ENCODE measurements at regions not wholly inside any gene's neighbourhood (a gene's known extent, or its start where the extent isn't known, plus 50 kb on each side); places are given as distances from the start of the nearest gene placed in this dataset.
"Not testable (repeated sequence)": the region's sequence is repeated elsewhere in the genome, so short reads cannot be mapped to it uniquely, and the experiment has no call there.

DNA sequence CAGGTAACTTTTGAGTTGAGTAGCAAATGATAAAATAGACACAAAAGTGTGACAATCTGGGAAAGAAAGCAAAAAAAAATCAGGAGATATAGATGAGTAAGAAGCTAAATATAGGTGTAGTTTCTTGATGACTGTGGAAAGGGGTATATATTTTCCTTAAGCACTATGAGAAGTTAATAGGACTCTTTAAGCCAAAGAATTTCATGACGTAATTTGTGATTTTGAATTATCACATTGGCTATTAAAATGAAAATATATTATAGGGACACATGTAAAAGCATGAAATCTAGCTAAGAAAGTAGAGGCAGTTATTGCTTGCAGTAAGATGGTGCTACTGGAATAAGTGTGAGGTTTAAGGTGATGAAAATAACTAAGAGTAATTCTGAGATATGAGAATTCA lies 759.1 kb downstream of the KCNT2 start:
- H2AFZ ChIP-seq: no peak overlapping the region
- H3K4me2 ChIP-seq: no peak overlapping the region
- no peak overlapping the region for H3K27ac ChIP-seq
- H3K79me2 ChIP-seq (ENCODE audit: low read depth): no peaks in the 10 kb centered on the region
- no peak overlapping the region for H3K4me3 ChIP-seq
- no peaks in the 10 kb centered on the region for H3K27me3 ChIP-seq (ENCODE audit: insufficient read depth, low read depth)
- no peaks in the 10 kb centered on the region for H4K20me1 ChIP-seq (ENCODE audit: insufficient read depth)
- ChIA-PET CTCF (no interaction called here), POLR2A (ENCODE audit: unreplicated experiment) (no interaction called here)
- H3K9me2 ChIP-seq (ENCODE audit: insufficient read depth): no peaks in the 10 kb centered on the region; the same call in 1 of the 2 replicates
- H3K36me3 ChIP-seq (ENCODE audit: low read depth): no peaks in the 10 kb centered on the region
- TF ChIP-seq EZH2 (IDR thresholded peaks at IDR 0.05; ENCODE audit: low read depth) (no peak), CTCF (conservative IDR thresholded peaks at IDR 0.05) (no peak)
- H3K4me1 ChIP-seq (replicated peaks; ENCODE audit: insufficient read depth): no peaks in the 10 kb centered on the region
- BruUV-seq (replicated peaks): no TSS peak
- H3K9me3 ChIP-seq (ENCODE audit: insufficient read depth, low read depth): peaks cover 3% of the 10 kb centered on the region; the same call in 1 of the 2 replicates
- H3F3A ChIP-seq (ENCODE audit: insufficient read depth, low read depth): no peaks in the 10 kb centered on the region
- no peak for DNase-seq
- intact Hi-C loops (cut with micrococcal nuclease; ENCODE audit: unreplicated experiment): no loop called here

DNA sequence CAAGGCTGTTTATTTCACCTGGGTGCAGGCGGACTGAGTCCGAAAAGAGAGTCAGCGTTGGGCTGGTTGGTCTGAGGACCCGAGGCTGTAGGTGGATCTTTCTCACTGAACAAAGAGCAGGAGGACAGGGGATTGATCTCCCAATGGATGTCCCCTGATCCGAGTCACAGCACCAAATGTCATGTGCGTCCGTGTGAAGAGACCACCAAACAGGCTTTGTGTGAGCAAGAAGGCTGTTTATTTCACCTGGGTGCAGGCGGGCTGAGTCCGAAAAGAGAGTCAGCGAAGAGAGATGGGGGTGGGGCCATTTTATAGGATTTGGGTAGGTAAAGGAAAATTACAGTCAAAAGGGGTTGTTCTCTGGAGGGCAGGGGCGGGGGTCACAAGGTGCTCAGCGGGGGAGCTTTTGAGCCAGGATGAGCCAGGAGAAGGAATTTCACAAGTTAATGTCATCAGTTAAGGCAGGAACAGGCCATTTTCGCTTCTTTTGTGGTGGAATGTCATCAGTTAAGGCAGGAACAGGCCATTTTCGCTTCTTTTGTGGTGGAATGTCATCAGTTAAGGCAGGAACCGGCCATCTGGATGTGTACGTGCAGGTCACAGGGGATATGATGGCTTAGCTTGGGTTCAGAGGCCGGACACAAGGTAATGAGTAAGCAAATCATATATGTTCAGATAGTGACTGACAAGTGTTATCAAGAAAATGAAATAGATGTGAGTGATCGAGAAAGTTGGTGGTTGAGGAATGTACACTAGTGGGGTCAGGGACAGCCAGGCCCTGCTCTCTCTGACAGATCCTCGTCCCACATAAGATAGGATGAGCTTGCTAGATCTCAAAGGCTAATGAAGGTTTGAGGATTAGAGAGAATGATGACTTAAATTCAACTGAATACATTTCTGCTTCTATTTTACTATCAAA lies 760.0 kb downstream of the KCNT2 start:
- intact Hi-C loops (cut with micrococcal nuclease; ENCODE audit: unreplicated experiment); DNase-seq; H3K9me3 ChIP-seq (ENCODE audit: insufficient read depth, low read depth); H4K20me1 ChIP-seq (ENCODE audit: insufficient read depth); CTCF ChIA-PET; H2AFZ ChIP-seq; POLR2A ChIA-PET (ENCODE audit: unreplicated experiment); H3K4me1 ChIP-seq (replicated peaks; ENCODE audit: insufficient read depth); H3K79me2 ChIP-seq (ENCODE audit: low read depth); H3F3A ChIP-seq (ENCODE audit: insufficient read depth, low read depth); H3K36me3 ChIP-seq (ENCODE audit: low read depth); H3K4me3 ChIP-seq; H3K4me2 ChIP-seq; H3K9me2 ChIP-seq (ENCODE audit: insufficient read depth); BruUV-seq (replicated peaks); H3K27me3 ChIP-seq (ENCODE audit: insufficient read depth, low read depth); H3K27ac ChIP-seq: not testable (repeated sequence)

- POLR2A ChIA-PET (ENCODE audit: unreplicated experiment): no interaction called here
- H4K20me1 ChIP-seq (ENCODE audit: insufficient read depth): no peaks in the 10 kb centered on the region
- H3K4me3 ChIP-seq: no peak overlapping the region
- H3K27me3 ChIP-seq (ENCODE audit: insufficient read depth, low read depth): no peaks in the 10 kb centered on the region
- H3K9me3 ChIP-seq (ENCODE audit: insufficient read depth, low read depth): no peaks in the 10 kb centered on the region
- no peak overlapping the region for H3K4me2 ChIP-seq
- intact Hi-C loops (cut with micrococcal nuclease; ENCODE audit: unreplicated experiment): no loop called here
- H2AFZ ChIP-seq: no peak overlapping the region
- CTCF ChIA-PET: no interaction called here
- no TSS peak for BruUV-seq (replicated peaks)
- no peaks in the 10 kb centered on the region for H3F3A ChIP-seq (ENCODE audit: insufficient read depth, low read depth)
- TF ChIP-seq EZH2 (IDR thresholded peaks at IDR 0.05; ENCODE audit: low read depth): no peak
- no peak for TF ChIP-seq CTCF (conservative IDR thresholded peaks at IDR 0.05)
- no peaks in the 10 kb centered on the region for H3K4me1 ChIP-seq (replicated peaks; ENCODE audit: insufficient read depth)
- no peaks in the 10 kb centered on the region for H3K36me3 ChIP-seq (ENCODE audit: low read depth)
- no peak for DNase-seq
- H3K9me2 ChIP-seq (ENCODE audit: insufficient read depth): no peaks in the 10 kb centered on the region
- H3K27ac ChIP-seq: no peak overlapping the region
- no peaks in the 10 kb centered on the region for H3K79me2 ChIP-seq (ENCODE audit: low read depth)
Measured at GRCh38 chr1:195831789-195832188, 776.5 kb downstream of the KCNT2 start.

All from PC-9 (cell line).